ENCODE measurements at regions not wholly inside any gene's neighbourhood (a gene's known extent, or its start where the extent isn't known, plus 50 kb on each side); places are given as distances from the start of the nearest gene placed in this dataset.

GRCh38 chr4:104756837-104757236 is 262.1 kb upstream of the CXXC4 start:
- ChIA-PET CTCF (no interaction called here), POLR2A (no interaction called here)
- H3K9me3 Mint-ChIP-seq (ENCODE audit: insufficient read depth) = no peaks in the 10 kb centered on the region
- no peak overlapping the region for H3K4me3 ChIP-seq (ENCODE audit: control extremely low read depth in 1 of 5, extremely low read depth in 1 of 5, insufficient read depth in 1 of 5, low read depth in 2 of 5, low read length in 4 of 5)
- H3K9ac ChIP-seq (ENCODE audit: low read length) = no peak overlapping the region
- H3K4me3 Mint-ChIP-seq = no peak overlapping the region
- no peaks in the 10 kb centered on the region for H4K20me1 ChIP-seq (ENCODE audit: control insufficient read depth, insufficient read depth, low read length, poor library complexity, severe bottlenecking)
- H3K27me3 ChIP-seq (replicated peaks in 1 of 4; ENCODE audit: control extremely low read depth in 1 of 4, control insufficient read depth in 3 of 4, insufficient read depth in 4 of 4, low read length in 3 of 4) = no peaks in the 10 kb centered on the region
- TF ChIP-seq EZH2 (IDR thresholded peaks at IDR 0.05; ENCODE audit: borderline replicate concordance, insufficient read depth, low read depth, low read length, poor library complexity, severe bottlenecking) (no peak), CTCF (IDR thresholded peaks at IDR 0.05) (no peak)
- H3K27ac Mint-ChIP-seq = no peak overlapping the region
- intact Hi-C loops (cut with micrococcal nuclease) = no loop called here
- ATAC-seq (ENCODE audit: low read depth) (no peak), DNase-seq (no peak)
- no peak overlapping the region for H3K4me2 ChIP-seq (replicated peaks; ENCODE audit: low read depth, low read length, poor library complexity, severe bottlenecking)
- no peaks in the 10 kb centered on the region for H3K79me2 ChIP-seq (ENCODE audit: control insufficient read depth, insufficient read depth, low read length)
- WGBS (ENCODE audit: insufficient coverage) = no CpG with 5 or more reads among the region's 1 CpG
- H3K4me1 Mint-ChIP-seq = peaks cover 16% of the 10 kb centered on the region
- no peak overlapping the region for H2AFZ ChIP-seq (ENCODE audit: insufficient read depth, low read depth, low read length, poor library complexity, severe bottlenecking)
- no peaks in the 10 kb centered on the region for H3K36me3 ChIP-seq (replicated peaks in 1 of 2; ENCODE audit: control extremely low read depth in 1 of 2, control insufficient read depth in 1 of 2, extremely low read depth in 1 of 2, insufficient read depth in 2 of 2, low read length in 1 of 2)
- H3K27me3 Mint-ChIP-seq = no peaks in the 10 kb centered on the region
- H3K4me1 ChIP-seq (ENCODE audit: control insufficient read depth in 2 of 2, insufficient read depth in 2 of 2, low read length in 2 of 2) = peaks cover 0 to 4% of the 10 kb centered on the region in 2 donors
- H3K9me3 ChIP-seq (ENCODE audit: control extremely low read depth in 1 of 3, control insufficient read depth in 2 of 3, insufficient read depth in 1 of 3, low read length in 2 of 3) = no peaks in the 10 kb centered on the region
- H3K27ac ChIP-seq (ENCODE audit: low read length in 2 of 2) = no peak overlapping the region

- Mint-ChIP-seq H3K4me1 (peaks cover 16% of the 10 kb centered on the region), H3K27ac (peak overlapping the region; percentile 27), H3K27me3 (no peaks in the 10 kb centered on the region), H3K4me3 (no peak overlapping the region), H3K9me3 (ENCODE audit: insufficient read depth) (no peaks in the 10 kb centered on the region)
- no peaks in the 10 kb centered on the region for H3K27me3 ChIP-seq (replicated peaks in 1 of 4; ENCODE audit: control extremely low read depth in 1 of 4, control insufficient read depth in 3 of 4, insufficient read depth in 4 of 4, low read length in 3 of 4)
- no peak overlapping the region for H3K9ac ChIP-seq (ENCODE audit: low read length)
- H3K4me1 ChIP-seq (ENCODE audit: control insufficient read depth in 2 of 2, insufficient read depth in 2 of 2, low read length in 2 of 2) = peaks cover 0 to 4% of the 10 kb centered on the region in 2 donors
- H3K79me2 ChIP-seq (ENCODE audit: control insufficient read depth, insufficient read depth, low read length) = no peaks in the 10 kb centered on the region
- H2AFZ ChIP-seq (ENCODE audit: insufficient read depth, low read depth, low read length, poor library complexity, severe bottlenecking) = no peak overlapping the region
- peak; percentile 31 for ATAC-seq (ENCODE audit: low read depth)
- no peaks in the 10 kb centered on the region for H4K20me1 ChIP-seq (ENCODE audit: control insufficient read depth, insufficient read depth, low read length, poor library complexity, severe bottlenecking)
- H3K36me3 ChIP-seq (replicated peaks in 1 of 2; ENCODE audit: control extremely low read depth in 1 of 2, control insufficient read depth in 1 of 2, extremely low read depth in 1 of 2, insufficient read depth in 2 of 2, low read length in 1 of 2) = no peaks in the 10 kb centered on the region
- no CpG with 5 or more reads among the region's 2 CpGs for WGBS (ENCODE audit: insufficient coverage)
- peak; percentile 22 for DNase-seq
- ChIA-PET CTCF (no interaction called here), POLR2A (no interaction called here)
- intact Hi-C loops (cut with micrococcal nuclease) = loop anchor here (2.0 kb wide), 1 partner anchor 16 kb away; no protein-coding TSS in a partner anchor
- no peak overlapping the region for H3K27ac ChIP-seq (ENCODE audit: low read length in 2 of 2)
- TF ChIP-seq EZH2 (IDR thresholded peaks at IDR 0.05; ENCODE audit: borderline replicate concordance, insufficient read depth, low read depth, low read length, poor library complexity, severe bottlenecking) = no peak
- TF ChIP-seq CTCF (IDR thresholded peaks at IDR 0.05) = no peak
- no peak overlapping the region for H3K4me3 ChIP-seq (ENCODE audit: control extremely low read depth in 1 of 5, extremely low read depth in 1 of 5, insufficient read depth in 1 of 5, low read depth in 2 of 5, low read length in 4 of 5)
- H3K4me2 ChIP-seq (replicated peaks; ENCODE audit: low read depth, low read length, poor library complexity, severe bottlenecking) = no peak overlapping the region
- no peaks in the 10 kb centered on the region for H3K9me3 ChIP-seq (ENCODE audit: control extremely low read depth in 1 of 3, control insufficient read depth in 2 of 3, insufficient read depth in 1 of 3, low read length in 2 of 3)
Observed at GRCh38 chr4:104758574-104758973, 263.9 kb upstream of the CXXC4 start.
